Activated CD8-positive, alpha-beta memory T cell treated with anti-CD3 and anti-CD28 coated beads, Interleukin-2, amount 10 ng/mL, durations not matched to agents 7 days and 5 days (primary cell): ENCODE measurements at regions not wholly inside any gene's neighbourhood (a gene's known extent, or its start where the extent isn't known, plus 50 kb on each side); places are given as distances from the start of the nearest gene placed in this dataset.

Experiments
- ATAC-seq: fragments of 150-1000 bp; cut with Tn5 transposase; one replicate; pipeline ENCODE4 v1.10.0; 2021; ENCODE audit warnings: moderate library complexity
- CTCF ChIA-PET: fragments of 350-600 bp; sonication (Branson Sonifier 250); formaldehyde crosslinking; loops from one replicate; lab custom pipeline; 2021; ENCODE audit warnings: antibody characterized with exemption; lab: Charles Lee
- DNase-seq: peaks from one replicate; pipeline ENCODE4 v3.0.0-alpha.2; 2020
- H3K27ac Mint-ChIP-seq: one replicate; pipeline ENCODE4 v1.8.0; 2021; ENCODE audit warnings: mild to moderate bottlenecking, mixed read lengths
- H3K27me3 Mint-ChIP-seq: one replicate; pipeline ENCODE4 v1.8.0; 2021; ENCODE audit warnings: mixed read lengths
- H3K36me3 Mint-ChIP-seq: one replicate; pipeline ENCODE4 v1.8.0; 2021; ENCODE audit warnings: mild to moderate bottlenecking, mixed read lengths
- H3K4me1 Mint-ChIP-seq: one replicate; pipeline ENCODE4 v1.8.0; 2021; ENCODE audit warnings: mixed read lengths
- H3K4me3 Mint-ChIP-seq: one replicate; pipeline ENCODE4 v1.8.0; 2021; ENCODE audit warnings: mild to moderate bottlenecking, moderate library complexity, mixed read lengths
- H3K9me3 Mint-ChIP-seq: one replicate; pipeline ENCODE4 v1.8.0; 2022; ENCODE audit warnings: low read depth, mixed read lengths

DNA sequence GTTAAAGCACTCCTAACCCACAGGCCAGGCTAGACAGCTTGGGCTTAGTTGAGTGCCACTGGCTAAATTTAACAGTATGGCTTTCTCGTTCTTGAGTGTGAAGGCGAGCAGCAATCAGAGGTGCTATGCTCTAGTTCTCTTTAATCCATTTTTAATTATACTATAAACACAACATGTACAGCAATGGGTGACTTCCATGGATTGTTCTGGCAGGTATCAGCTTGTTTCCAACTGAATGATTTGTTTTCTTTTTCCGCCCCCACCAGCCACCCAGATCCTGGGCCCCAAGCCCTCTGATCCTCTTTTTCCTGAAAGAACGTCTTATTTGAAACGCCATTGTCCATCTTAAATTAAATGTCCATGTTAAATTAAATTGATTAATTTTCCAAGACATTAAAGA lies 244.8 kb downstream of the IKZF2 start:
- Mint-ChIP-seq H3K4me1 (peaks cover 6% of the 10 kb centered on the region), H3K9me3 (no peaks in the 10 kb centered on the region), H3K27me3 (no peaks in the 10 kb centered on the region), H3K27ac (no peak overlapping the region), H3K36me3 (no peaks in the 10 kb centered on the region), H3K4me3 (no peak overlapping the region)
- CTCF ChIA-PET, result no interaction called here
- DNase-seq, result no peak
- no peak for ATAC-seq

DNA sequence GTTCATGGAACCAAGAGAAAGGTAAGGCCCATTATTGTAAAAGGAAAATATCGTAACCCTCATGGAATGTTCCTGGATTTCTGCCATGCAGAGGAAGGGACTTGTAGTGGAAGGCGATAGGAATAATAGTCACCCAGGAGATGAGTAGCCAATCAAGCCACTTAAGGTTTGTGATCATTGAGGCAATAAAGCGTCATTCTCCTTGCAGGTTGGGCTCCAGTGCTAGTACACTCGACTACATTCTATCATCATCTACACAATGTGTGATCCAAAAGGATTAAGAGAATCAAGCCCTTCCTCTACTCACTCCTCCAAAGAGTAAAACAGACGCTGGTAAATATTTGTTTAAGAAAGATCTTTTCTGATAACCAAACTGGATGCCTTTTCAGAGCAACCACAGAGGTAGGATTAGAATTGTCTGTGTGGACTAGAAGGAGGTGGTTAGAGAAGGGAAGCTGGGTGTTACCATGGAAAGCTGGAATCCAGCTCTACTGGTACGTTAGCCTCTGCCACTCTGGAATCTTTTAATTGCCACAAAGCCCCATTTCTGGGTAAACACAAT lies 245.7 kb downstream of the IKZF2 start:
- Mint-ChIP-seq H3K9me3 (no peaks in the 10 kb centered on the region), H3K36me3 (no peaks in the 10 kb centered on the region), H3K27me3 (no peaks in the 10 kb centered on the region), H3K4me1 (peaks cover under 1% of the 10 kb centered on the region), H3K4me3 (no peak overlapping the region), H3K27ac (no peak overlapping the region)
- DNase-seq (no peak), ATAC-seq (no peak)
- CTCF ChIA-PET, result no interaction called here

DNA sequence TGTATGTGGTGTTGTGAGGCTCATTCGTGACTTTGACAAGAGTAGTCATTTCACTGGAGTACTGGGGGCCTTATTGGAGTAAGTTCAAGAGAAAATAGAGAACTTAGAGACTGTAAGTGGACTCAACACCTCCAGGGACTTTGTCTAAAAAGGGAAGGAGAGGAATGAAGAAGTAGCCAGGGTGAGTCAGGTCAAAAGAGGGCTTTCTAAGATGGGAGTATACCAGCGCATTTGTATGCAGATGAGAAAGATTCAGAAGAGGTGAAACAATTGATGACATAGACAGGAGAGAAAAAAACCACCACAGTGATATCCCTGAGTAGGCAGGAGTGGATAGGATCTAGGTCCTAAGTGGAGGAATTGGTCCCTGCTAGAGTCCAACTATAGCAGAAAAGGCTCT lies 246.8 kb downstream of the IKZF2 start:
- no peaks in the 10 kb centered on the region for H3K27me3 Mint-ChIP-seq
- H3K27ac Mint-ChIP-seq, result no peak overlapping the region
- H3K9me3 Mint-ChIP-seq, result no peaks in the 10 kb centered on the region
- no peaks in the 10 kb centered on the region for H3K4me1 Mint-ChIP-seq
- CTCF ChIA-PET, result no interaction called here
- no peaks in the 10 kb centered on the region for H3K36me3 Mint-ChIP-seq
- DNase-seq, result no peak
- ATAC-seq, result no peak
- no peak overlapping the region for H3K4me3 Mint-ChIP-seq

DNA sequence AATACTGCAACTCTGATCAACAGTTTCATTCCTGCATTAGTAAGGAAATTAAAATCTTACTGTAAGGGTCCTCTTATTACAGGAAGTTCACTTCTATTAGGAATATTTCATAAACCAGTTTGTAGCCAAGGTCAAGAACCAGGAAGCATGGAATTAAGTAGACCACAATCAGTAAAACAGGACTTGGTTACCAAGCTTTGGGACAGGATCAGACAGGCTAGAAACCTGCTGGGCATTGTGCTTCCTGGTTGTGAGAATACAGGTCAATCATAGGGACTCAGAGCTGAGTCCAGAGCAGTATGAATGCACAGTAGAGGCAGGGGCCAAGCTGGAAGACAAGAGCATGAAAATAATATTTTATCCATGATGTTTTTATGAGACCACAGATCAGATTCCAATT lies 248.0 kb downstream of the IKZF2 start:
- Mint-ChIP-seq H3K4me1 (no peaks in the 10 kb centered on the region), H3K4me3 (no peak overlapping the region), H3K36me3 (no peaks in the 10 kb centered on the region), H3K9me3 (no peaks in the 10 kb centered on the region), H3K27me3 (no peaks in the 10 kb centered on the region), H3K27ac (no peak overlapping the region)
- no peak for ATAC-seq
- no peak for DNase-seq
- CTCF ChIA-PET, result no interaction called here

DNA sequence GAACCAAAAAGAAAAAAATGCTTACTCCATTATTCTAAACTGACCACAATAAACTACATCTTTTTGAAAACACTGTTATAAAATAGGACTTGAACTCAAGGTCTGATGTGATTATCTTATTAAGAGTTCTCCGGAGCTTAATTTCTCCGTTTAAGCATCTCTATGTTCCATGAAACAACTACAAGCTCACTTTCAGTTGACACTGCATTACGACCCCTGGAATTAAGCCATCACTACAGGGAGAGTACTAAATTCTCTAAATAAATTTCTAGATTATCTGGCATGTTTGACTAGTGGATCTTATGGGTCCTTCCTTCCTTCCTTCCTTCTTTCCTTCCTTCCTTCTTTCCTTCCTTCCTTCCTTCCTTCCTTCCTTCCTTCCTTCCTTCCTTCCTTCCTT lies 249.0 kb downstream of the IKZF2 start:
- Mint-ChIP-seq H3K36me3 (no peaks in the 10 kb centered on the region), H3K4me1 (no peaks in the 10 kb centered on the region), H3K9me3 (no peaks in the 10 kb centered on the region), H3K27ac (no peak overlapping the region), H3K4me3 (no peak overlapping the region), H3K27me3 (no peaks in the 10 kb centered on the region)
- ATAC-seq (no peak), DNase-seq (no peak)
- CTCF ChIA-PET, result no interaction called here

DNA sequence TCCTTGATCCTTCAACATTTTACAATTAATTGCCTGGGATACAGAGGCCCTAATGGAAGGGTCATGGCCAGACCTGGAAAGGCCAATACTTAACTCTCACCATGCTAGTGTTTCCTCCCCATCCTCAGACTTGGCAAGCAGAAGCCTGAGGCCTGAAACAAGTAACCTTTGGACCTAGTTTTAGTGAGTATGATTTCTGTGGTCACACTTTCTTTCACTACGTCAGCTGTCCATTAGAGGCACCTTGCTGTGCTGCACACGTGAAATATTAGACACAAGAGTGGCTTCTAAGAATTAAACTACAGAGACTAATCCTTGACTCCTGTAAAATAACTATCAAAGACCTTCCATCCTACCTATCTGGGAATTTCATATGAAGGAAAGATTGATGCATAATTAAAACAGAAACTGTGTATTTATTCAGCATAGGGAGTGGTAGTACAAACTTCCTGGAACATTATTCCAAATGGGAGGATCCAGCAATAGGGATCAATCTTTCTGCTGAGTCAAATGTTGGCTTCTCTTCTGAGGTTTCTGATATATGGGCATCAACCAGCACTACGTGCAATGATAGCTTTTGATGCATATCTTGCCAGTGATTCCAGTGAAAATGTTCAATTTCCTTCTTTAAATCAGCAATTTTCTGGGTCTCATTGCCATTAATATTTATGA lies 249.7 kb downstream of the IKZF2 start:
- Mint-ChIP-seq H3K9me3 (no peaks in the 10 kb centered on the region), H3K4me3 (no peak overlapping the region), H3K4me1 (no peaks in the 10 kb centered on the region), H3K27ac (no peak overlapping the region), H3K36me3 (no peaks in the 10 kb centered on the region), H3K27me3 (no peaks in the 10 kb centered on the region)
- CTCF ChIA-PET, result no interaction called here
- ATAC-seq, result no peak
- DNase-seq, result no peak

DNA sequence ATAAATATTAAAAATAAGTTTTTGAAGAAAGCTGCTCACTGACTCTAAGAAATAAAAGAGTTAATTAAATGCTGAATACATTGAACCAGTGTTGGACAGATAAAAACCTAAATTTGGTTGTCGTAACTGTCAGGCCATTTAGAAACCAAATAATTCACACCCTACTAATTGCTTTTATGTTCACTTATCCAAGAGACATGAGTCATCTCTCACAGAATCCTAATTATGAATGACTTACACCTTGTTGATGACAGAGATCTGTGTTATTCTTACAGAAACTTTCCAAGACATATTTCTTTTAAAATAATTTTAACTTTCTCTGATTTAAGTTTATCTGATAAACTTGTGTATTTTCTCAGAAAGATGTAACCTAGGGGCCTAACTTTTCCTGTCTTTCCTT lies 250.7 kb downstream of the IKZF2 start:
- Mint-ChIP-seq H3K36me3 (no peaks in the 10 kb centered on the region), H3K27ac (no peak overlapping the region), H3K4me1 (no peaks in the 10 kb centered on the region), H3K9me3 (no peaks in the 10 kb centered on the region), H3K4me3 (no peak overlapping the region), H3K27me3 (no peaks in the 10 kb centered on the region)
- ATAC-seq (no peak), DNase-seq (no peak)
- CTCF ChIA-PET, result no interaction called here

DNA sequence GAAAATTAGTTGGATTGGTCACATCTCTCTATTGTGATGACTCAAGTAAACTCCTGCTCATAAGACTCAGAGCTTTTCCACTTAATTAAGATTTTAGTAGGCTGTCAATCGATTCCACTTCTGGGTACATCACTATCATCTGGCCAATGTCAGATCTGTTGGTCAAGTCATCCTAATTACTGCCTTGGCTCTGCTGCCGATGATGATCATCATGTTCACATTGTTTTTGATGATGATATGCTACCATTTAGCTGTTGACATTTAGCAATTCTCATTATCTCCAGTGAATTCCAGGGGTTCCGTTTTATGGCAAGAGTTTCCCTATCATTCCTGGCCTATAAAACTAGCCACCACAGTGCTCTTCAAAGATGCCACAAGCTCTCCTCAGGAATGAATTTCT lies 253.4 kb downstream of the IKZF2 start:
- Mint-ChIP-seq H3K36me3 (no peaks in the 10 kb centered on the region), H3K27ac (no peak overlapping the region), H3K9me3 (no peaks in the 10 kb centered on the region), H3K4me1 (no peaks in the 10 kb centered on the region), H3K27me3 (no peaks in the 10 kb centered on the region), H3K4me3 (no peak overlapping the region)
- no peak for DNase-seq
- no peak for ATAC-seq
- CTCF ChIA-PET, result no interaction called here

DNA sequence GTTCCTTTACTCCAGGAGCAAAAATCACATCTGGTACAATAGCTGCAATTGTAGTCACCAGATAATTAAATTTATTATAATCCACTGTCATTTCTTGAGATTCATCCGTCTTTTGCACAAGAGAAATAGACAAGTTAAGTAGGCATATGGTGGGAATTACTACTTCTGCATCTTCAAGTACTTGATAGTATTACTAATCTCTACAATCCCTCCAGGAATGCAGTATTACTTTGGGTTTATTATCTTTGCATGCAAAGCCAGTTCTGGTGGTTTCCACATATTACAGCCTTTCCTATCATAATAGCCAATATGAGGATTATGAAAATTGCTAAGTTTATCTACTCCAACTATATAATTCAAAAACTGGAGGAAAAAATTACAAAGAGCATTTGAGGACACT lies 254.1 kb downstream of the IKZF2 start:
- DNase-seq, result no peak
- CTCF ChIA-PET, result no interaction called here
- Mint-ChIP-seq H3K27me3 (no peaks in the 10 kb centered on the region), H3K27ac (no peak overlapping the region), H3K4me1 (no peaks in the 10 kb centered on the region), H3K36me3 (no peaks in the 10 kb centered on the region), H3K9me3 (no peaks in the 10 kb centered on the region), H3K4me3 (no peak overlapping the region)
- no peak for ATAC-seq

DNA sequence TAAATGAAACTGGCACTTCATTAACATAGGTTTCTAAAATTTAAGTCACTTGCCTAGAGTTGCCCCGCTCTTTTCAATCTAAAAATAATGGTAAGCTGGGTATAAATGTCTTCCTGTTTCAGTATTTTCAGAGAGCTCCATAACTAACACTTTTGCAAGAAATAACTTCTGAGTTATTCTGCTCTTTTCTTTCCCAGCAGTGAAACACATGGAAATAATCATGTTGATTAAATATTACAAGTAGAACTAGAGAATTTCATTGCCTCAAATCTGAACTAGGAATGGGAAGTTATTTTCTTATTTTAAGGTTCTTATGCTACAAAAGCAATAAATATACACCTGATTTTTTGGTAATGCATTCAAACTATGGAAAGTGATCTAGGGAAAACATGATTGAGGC lies 257.4 kb downstream of the IKZF2 start:
- ATAC-seq, result no peak
- Mint-ChIP-seq H3K4me3 (no peak overlapping the region), H3K36me3 (no peaks in the 10 kb centered on the region)

DNA sequence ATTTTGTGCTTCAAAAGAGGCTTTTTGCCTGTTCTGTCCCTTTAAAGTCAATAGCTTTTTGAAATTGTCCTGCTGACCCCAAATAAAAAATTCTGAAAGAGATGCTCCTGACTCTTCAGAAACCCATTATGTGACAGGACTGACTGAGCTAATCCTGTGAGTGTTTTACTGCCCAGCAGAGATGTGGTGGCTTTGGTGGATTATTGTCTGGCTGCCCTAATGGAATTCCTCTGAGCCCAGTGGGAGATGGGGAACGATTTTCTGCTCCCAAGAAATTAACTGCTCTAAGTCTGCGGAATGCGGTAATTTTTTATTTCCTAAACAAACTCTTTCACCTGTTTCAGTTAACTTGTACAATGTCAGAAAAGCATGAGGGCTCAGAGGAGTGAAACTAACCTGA lies 258.2 kb downstream of the IKZF2 start:
- H3K27me3 Mint-ChIP-seq, result no peaks in the 10 kb centered on the region
- H3K9me3 Mint-ChIP-seq, result no peaks in the 10 kb centered on the region
- ATAC-seq, result no peak
- H3K4me1 Mint-ChIP-seq, result no peaks in the 10 kb centered on the region
- CTCF ChIA-PET, result no interaction called here
- no peaks in the 10 kb centered on the region for H3K36me3 Mint-ChIP-seq
- no peak overlapping the region for H3K27ac Mint-ChIP-seq
- DNase-seq, result no peak
- no peak overlapping the region for H3K4me3 Mint-ChIP-seq

More for the DNA sequence above, 257.4 kb downstream of the IKZF2 start:
- CTCF ChIA-PET, result no interaction called here
- DNase-seq, result no peak
- Mint-ChIP-seq H3K9me3 (no peaks in the 10 kb centered on the region), H3K27me3 (no peaks in the 10 kb centered on the region), H3K4me1 (no peaks in the 10 kb centered on the region), H3K27ac (no peak overlapping the region)

DNA sequence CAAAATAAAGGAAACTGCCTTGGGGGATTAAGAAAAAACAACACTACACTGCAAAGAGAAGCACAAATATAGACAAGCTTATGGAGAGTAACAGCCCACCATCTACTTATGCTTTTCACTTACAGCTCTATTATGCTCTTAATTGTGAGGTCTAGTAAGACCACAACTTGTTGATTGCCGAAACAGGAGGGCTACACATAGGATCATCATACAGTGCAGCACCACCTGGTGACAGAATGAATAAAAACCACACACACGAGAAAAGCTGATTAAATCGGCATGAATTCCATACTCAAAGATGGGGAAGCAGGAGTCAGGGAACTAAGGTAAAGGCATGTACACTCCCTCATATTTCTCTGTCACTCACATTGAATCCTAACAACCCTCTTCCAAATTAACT lies 259.2 kb downstream of the IKZF2 start:
- Mint-ChIP-seq H3K27ac (no peak overlapping the region), H3K4me3 (no peak overlapping the region), H3K9me3 (no peaks in the 10 kb centered on the region), H3K27me3 (no peaks in the 10 kb centered on the region), H3K4me1 (no peaks in the 10 kb centered on the region), H3K36me3 (no peaks in the 10 kb centered on the region)
- ATAC-seq, result no peak
- CTCF ChIA-PET, result no interaction called here
- DNase-seq, result no peak

DNA sequence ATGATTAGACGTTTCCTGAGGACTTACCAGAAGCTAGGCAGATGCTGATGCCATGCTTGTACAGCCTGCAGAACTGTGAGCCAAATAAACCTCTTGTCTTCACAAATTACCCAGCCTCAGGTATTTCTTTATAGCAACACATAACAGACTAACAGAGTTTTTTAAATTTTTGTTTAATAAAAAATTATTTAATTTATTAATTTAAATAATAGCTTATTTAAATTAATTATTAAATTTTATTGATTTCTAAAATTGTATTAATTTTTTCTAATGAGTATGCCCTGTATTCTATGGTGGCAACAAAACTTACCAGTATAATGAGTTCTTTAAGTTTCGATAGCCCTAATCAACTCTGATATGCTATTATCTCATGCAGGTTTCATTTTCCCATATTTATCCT lies 259.8 kb downstream of the IKZF2 start:
- H3K27ac Mint-ChIP-seq, result no peak overlapping the region
- CTCF ChIA-PET, result no interaction called here
- no peaks in the 10 kb centered on the region for H3K4me1 Mint-ChIP-seq
- H3K27me3 Mint-ChIP-seq, result no peaks in the 10 kb centered on the region
- no peak overlapping the region for H3K4me3 Mint-ChIP-seq
- DNase-seq, result no peak
- H3K36me3 Mint-ChIP-seq, result no peaks in the 10 kb centered on the region
- H3K9me3 Mint-ChIP-seq, result no peaks in the 10 kb centered on the region
- ATAC-seq, result no peak

DNA sequence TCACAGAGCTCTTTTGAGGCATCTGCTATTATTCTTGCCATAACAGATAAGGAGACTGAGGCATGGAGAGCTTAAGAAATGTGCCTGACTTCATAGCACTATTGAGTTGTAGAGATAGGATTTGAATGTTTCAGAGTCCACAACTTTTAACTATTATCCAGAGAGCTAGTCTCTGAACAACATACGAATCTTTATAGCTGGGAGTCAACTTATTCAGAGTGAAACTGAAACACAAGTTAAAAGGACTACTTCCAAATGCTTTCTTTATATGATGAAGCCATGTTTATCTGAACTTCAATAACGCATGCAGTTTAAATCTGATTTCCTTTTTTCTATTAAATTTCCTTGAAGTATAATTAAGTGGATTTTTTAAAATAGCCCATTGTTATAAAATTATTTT lies 268.8 kb downstream of the IKZF2 start:
- Mint-ChIP-seq H3K4me1 (no peaks in the 10 kb centered on the region), H3K4me3 (no peak overlapping the region), H3K9me3 (peaks cover 9% of the 10 kb centered on the region), H3K27ac (no peak overlapping the region), H3K36me3 (peaks cover 7% of the 10 kb centered on the region), H3K27me3 (no peaks in the 10 kb centered on the region)
- DNase-seq (no peak), ATAC-seq (no peak)
- CTCF ChIA-PET, result interaction anchor here (1.0 kb wide), 1 partner anchor 42 kb away, joined by 3 read pairs; no protein-coding TSS in a partner anchor
